GM12874 (cell line): ENCODE measurements at regions not wholly inside any gene's neighbourhood (a gene's known extent, or its start where the extent isn't known, plus 50 kb on each side); places are given as distances from the start of the nearest gene placed in this dataset.

ENCODE experiments used
- TF ChIP-seq, protein P1 (sequence below): IDR thresholded peaks from 2 replicates; pipeline ENCODE4 v1.5.1; 2011; ENCODE audit warnings: low read depth, mild to moderate bottlenecking, control low read depth, low read length, moderate library complexity; ENCODE audit not compliant: insufficient read depth

DNA sequence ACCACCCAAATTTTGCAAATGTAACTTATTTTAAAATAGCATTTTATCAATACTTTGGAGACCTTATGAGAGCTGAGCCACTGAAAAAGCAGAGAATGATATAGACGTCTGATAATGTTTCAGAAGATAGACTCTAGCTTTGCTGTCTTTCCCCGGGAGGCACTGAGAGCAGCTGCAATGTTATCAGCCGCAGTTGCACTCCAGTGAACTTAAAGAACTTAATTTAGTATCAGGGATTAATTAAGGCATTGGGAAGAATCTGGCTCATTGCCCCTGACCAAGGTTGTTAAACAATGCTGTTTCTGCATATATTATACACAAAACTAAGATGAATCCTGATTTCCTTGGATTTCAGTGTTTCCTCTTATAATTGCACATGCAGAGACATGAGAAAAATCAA lies 75.7 kb upstream of the SGCG start:
- TF ChIP-seq, protein P1, sequence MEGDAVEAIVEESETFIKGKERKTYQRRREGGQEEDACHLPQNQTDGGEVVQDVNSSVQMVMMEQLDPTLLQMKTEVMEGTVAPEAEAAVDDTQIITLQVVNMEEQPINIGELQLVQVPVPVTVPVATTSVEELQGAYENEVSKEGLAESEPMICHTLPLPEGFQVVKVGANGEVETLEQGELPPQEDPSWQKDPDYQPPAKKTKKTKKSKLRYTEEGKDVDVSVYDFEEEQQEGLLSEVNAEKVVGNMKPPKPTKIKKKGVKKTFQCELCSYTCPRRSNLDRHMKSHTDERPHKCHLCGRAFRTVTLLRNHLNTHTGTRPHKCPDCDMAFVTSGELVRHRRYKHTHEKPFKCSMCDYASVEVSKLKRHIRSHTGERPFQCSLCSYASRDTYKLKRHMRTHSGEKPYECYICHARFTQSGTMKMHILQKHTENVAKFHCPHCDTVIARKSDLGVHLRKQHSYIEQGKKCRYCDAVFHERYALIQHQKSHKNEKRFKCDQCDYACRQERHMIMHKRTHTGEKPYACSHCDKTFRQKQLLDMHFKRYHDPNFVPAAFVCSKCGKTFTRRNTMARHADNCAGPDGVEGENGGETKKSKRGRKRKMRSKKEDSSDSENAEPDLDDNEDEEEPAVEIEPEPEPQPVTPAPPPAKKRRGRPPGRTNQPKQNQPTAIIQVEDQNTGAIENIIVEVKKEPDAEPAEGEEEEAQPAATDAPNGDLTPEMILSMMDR, result no peak

DNA sequence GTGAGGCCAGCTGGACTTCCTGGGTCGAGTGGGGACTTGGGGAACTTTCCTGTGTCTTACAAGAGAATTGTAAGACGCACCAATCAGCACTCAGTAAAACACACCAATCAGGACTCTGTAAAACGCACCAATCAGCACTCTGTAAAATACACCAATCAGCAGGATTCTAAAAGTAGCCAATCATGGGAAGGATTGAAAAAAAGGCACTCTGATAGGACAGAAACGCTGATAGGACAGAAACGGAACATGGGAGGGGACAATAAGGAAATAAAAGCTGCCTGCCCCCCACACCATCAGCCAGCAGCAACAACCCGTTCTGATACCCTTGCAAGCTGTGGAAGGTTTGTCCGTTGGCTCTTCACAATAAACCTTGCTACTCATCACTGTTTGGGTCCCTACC lies 73.1 kb upstream of the SGCG start:
- TF ChIP-seq, protein P1, result no peak

DNA sequence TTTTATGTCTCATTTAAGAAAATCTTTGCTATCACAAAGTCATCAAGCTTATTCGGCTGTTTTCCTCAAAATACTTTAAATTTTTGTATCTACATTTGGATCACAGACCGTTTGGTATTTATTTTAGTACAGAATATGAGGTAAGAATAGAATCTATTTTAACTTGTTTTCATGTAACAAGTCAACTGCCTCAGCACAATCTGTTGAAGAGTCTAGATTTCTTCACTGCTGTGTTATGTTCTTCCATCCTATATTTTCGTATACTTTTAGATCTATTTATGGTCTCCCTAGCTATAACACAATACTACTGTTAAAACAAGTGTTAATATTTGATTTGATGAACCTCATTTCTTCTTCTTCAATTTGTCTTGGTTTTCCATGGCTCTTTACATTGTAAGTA lies 61.6 kb upstream of the SGCG start:
- TF ChIP-seq, protein P1, result no peak

DNA sequence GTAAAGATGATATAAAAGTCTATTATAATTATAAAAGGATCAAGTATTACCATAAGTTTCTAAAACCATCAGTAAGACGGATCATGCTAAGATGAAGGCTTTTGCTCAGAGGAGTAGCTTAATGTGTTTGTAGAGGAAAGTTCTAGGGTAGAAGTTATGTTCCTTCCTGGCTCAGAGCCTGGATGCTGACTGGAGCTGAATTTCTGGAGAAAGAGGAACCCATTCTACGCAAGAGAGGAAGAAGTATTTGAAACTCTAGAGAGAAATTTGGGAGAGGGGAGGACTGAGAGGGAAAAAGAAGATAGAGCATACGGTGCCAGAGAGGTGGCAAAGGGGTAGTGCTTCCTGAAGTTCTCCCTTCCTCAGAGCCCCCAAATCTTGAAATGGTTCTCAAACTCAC lies 51.4 kb upstream of the SGCG start:
- TF ChIP-seq, protein P1, result no peak
